ENCODE measurements at regions not wholly inside any gene's neighbourhood (a gene's known extent, or its start where the extent isn't known, plus 50 kb on each side); places are given as distances from the start of the nearest gene placed in this dataset.

- ChIA-PET SMC1A (ENCODE audit: uncharacterized antibody, unreplicated experiment) (no interaction called here), RAD21 (ENCODE audit: unreplicated experiment) (no interaction called here), CTCF (no interaction called here), POLR2A (no interaction called here)
- no peak overlapping the region for H3K27ac ChIP-seq (ENCODE audit: control insufficient read depth, insufficient read depth)
- no peak overlapping the region for H3K9ac ChIP-seq (ENCODE audit: control insufficient read depth, insufficient read depth, low read length)
- no peak for FAIRE-seq
- WGBS (ENCODE audit: insufficient coverage, insufficient replicate concordance, low lambda C conversion rate, missing lambda C conversion rate), result 57% methylated on average over 10 of the region's 10 CpGs
- no peaks in the 10 kb centered on the region for H3K4me1 ChIP-seq (ENCODE audit: control insufficient read depth, insufficient read depth, low read length)
- H3K36me3 ChIP-seq (ENCODE audit: control insufficient read depth in 2 of 2, insufficient read depth in 2 of 2, low read length in 1 of 2), result no peaks in the 10 kb centered on the region; a peak in 1 of 4 replicates
- no peaks in the 10 kb centered on the region for H3K27me3 ChIP-seq (replicated peaks in 1 of 2; ENCODE audit: control insufficient read depth in 2 of 2, insufficient read depth in 2 of 2, low read length in 1 of 2)
- BruUV-seq (replicated peaks), result no TSS peak
- H3K4me3 ChIP-seq, result no peak overlapping the region
- no peaks in the 10 kb centered on the region; the same call in 2 of the 3 replicates for H3K9me3 ChIP-seq (replicated peaks; ENCODE audit: control insufficient read depth, insufficient read depth, low read length)
- in situ Hi-C loops (cut with MboI) (no loop called here), intact Hi-C loops (cut with micrococcal nuclease; ENCODE audit: unreplicated experiment) (no loop called here)
- H3K79me2 ChIP-seq (ENCODE audit: control insufficient read depth, insufficient read depth, low read length), result no peaks in the 10 kb centered on the region
- no peak for DNase-seq (ENCODE audit: low read depth, low spot score)
- ATAC-seq, result no peak
- H4K20me1 ChIP-seq (ENCODE audit: control insufficient read depth, insufficient read depth), result no peaks in the 10 kb centered on the region
- H2AFZ ChIP-seq (ENCODE audit: control insufficient read depth, low read depth, low read length), result no peak overlapping the region
- H3K4me2 ChIP-seq (ENCODE audit: control insufficient read depth, insufficient read depth), result no peak overlapping the region
- no peak for TF ChIP-seq ZZZ3 (IDR thresholded peaks at IDR 0.05; ENCODE audit: control insufficient read depth, insufficient read length, low read depth)
- no peak for TF ChIP-seq IKZF1 (conservative IDR thresholded peaks at IDR 0.05)
- no peak for TF ChIP-seq PBX3 (IDR thresholded peaks at IDR 0.05; ENCODE audit: insufficient replicate concordance, low read depth, low read length)
- TF ChIP-seq TARDBP (IDR thresholded peaks at IDR 0.05; ENCODE audit: borderline replicate concordance), result no peak
- TF ChIP-seq PAX8 (IDR thresholded peaks at IDR 0.05), result no peak
- TF ChIP-seq ZNF592 (IDR thresholded peaks at IDR 0.05), result no peak
- TF ChIP-seq ZNF274 (IDR thresholded peaks at IDR 0.05; ENCODE audit: insufficient read depth, insufficient read length), result no peak
- no peak for TF ChIP-seq HCFC1 (IDR thresholded peaks at IDR 0.05; ENCODE audit: low read length)
- no peak for TF ChIP-seq ZBTB11 (CRISPR knock-in tag; IDR thresholded peaks at IDR 0.05)
- TF ChIP-seq SIX5 (IDR thresholded peaks at IDR 0.05; ENCODE audit: low read depth, low read length, severe bottlenecking), result no peak
- no peak for TF ChIP-seq POLR2AphosphoS5 (IDR thresholded peaks at IDR 0.05; ENCODE audit: low read length)
- no peak for TF ChIP-seq KAT2A (conservative IDR thresholded peaks at IDR 0.05; ENCODE audit: control insufficient read depth, low read depth, low read length)
- no peak for TF ChIP-seq IRF5 (IDR thresholded peaks at IDR 0.05; ENCODE audit: borderline replicate concordance)
- TF ChIP-seq RAD51 (IDR thresholded peaks at IDR 0.05), result no peak
Observed at GRCh38 chr1:198876371-198876871, 237.6 kb downstream of the PTPRC start.
